Left lung (tissue), 4 donors: ENCODE measurements at regions not wholly inside any gene's neighbourhood (a gene's known extent, or its start where the extent isn't known, plus 50 kb on each side); places are given as distances from the start of the nearest gene placed in this dataset.

Experiments used
- ATAC-seq: fragments of 200-7000 bp; cut with Tn5 transposase; one replicate; pipeline ENCODE4 v1.9.1; 2020; ENCODE audit warnings: moderate library complexity
- DNase-seq, 4 donors: peaks; one replicate each; pipeline ENCODE4 v3.0.0-alpha.2; 2013 to 2020
- H3K27ac ChIP-seq, 2 donors: fragments of 200-600 bp; sonication (generic) in 1 of 2; one replicate each; pipeline versions ENCODE4 v1.5.0 to v1.8.0; 2020 to 2021
- H3K27me3 ChIP-seq, 2 donors: fragments of 200-600 bp; sonication (generic) in 1 of 2; one replicate each; pipeline versions ENCODE4 v1.5.0 to v1.8.0; 2020 to 2021
- H3K36me3 ChIP-seq, 2 donors: fragments of 200-600 bp; sonication (generic) in 1 of 2; one replicate each; pipeline versions ENCODE4 v1.5.0 to v1.8.0; 2020 to 2021
- H3K4me1 ChIP-seq, 2 donors: fragments of 200-600 bp; one replicate each; pipeline ENCODE4 v1.8.0; 2021
- H3K4me3 ChIP-seq, 2 donors: fragments of 200-600 bp; sonication (generic) in 1 of 2; one replicate each; pipeline versions ENCODE4 v1.5.0 to v1.8.0; 2020 to 2021; ENCODE audit warnings: mild to moderate bottlenecking in 1 of 2
- H3K9me3 ChIP-seq, 2 donors: fragments of 200-600 bp; sonication (generic) in 1 of 2; one replicate each; pipeline versions ENCODE4 v1.5.0 to v1.8.0; 2020 to 2021
- intact Hi-C, 2 donors: fragments of 100-400 bp; cut with DNase I; formaldehyde crosslinking; loops; one replicate each; pipeline versions ENCODE4 v1.11.2 to v1.14.2; 2022
- TF ChIP-seq, protein P1 (sequence below), 2 donors: fragments of 200-600 bp; sonication (generic) in 1 of 2; IDR thresholded peaks; one replicate each; pipeline versions ENCODE4 v1.5.0 to v1.8.0; 2021; ENCODE audit warnings: antibody characterized with exemption in 2 of 2
- donor health status: DM: no; HTN: yes; CAD: no.
- donor health status: DM: no; HTN: no; CAD: no.

DNA sequence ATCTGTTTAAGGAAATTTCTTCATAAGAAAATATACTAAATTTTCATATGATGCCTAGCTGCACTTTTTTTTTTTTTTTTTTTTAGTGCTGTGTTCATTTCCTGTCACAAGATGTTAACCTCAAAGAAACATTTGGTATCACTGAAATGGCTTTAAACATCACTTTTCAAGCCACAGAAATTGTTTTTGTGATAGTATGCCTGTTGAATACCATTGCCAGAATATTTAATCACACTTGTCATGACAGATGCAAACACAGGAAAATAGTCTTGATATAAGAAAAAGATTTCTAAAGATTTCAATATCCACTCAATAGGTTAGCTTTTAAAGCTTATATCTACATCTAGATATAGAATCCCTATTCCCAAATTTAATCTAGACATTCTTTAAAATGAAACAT lies 608.5 kb upstream of the AGTR1 start:
- DNase-seq = no peak
- Histone ChIP-seq H3K27me3 (no peaks in the 10 kb centered on the region), H3K27ac (no peak overlapping the region), H3K36me3 (no peaks in the 10 kb centered on the region), H3K9me3 (no peaks in the 10 kb centered on the region), H3K4me3 (no peak overlapping the region), H3K4me1 (no peaks in the 10 kb centered on the region)
- ATAC-seq = no peak
- TF ChIP-seq, protein P1, sequence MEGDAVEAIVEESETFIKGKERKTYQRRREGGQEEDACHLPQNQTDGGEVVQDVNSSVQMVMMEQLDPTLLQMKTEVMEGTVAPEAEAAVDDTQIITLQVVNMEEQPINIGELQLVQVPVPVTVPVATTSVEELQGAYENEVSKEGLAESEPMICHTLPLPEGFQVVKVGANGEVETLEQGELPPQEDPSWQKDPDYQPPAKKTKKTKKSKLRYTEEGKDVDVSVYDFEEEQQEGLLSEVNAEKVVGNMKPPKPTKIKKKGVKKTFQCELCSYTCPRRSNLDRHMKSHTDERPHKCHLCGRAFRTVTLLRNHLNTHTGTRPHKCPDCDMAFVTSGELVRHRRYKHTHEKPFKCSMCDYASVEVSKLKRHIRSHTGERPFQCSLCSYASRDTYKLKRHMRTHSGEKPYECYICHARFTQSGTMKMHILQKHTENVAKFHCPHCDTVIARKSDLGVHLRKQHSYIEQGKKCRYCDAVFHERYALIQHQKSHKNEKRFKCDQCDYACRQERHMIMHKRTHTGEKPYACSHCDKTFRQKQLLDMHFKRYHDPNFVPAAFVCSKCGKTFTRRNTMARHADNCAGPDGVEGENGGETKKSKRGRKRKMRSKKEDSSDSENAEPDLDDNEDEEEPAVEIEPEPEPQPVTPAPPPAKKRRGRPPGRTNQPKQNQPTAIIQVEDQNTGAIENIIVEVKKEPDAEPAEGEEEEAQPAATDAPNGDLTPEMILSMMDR (IDR thresholded peaks at IDR 0.05) = no peak
- intact Hi-C loops = no loop called here

DNA sequence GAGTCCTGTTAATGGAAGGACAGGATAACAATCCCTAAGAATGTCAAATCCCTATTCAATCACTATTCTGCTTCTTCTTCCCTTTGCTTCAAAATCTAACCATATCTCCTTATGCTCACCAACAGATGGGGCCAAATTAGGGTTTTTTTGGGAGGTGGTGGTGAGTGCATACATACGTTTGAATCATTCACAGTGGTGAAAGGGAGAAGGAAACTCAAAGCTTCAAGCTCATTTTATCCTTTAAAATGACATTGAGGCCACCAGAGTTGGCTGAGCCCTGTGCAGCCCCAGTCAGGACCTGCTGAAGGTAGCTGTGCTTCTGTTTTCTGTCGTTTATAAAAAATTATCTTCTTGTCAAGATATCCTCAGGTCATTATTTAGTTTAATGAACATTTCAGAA lies 607.5 kb upstream of the AGTR1 start:
- H3K9me3 ChIP-seq = no peaks in the 10 kb centered on the region
- H3K4me3 ChIP-seq = no peak overlapping the region
- no peak overlapping the region for H3K27ac ChIP-seq
- no peaks in the 10 kb centered on the region for H3K4me1 ChIP-seq
- DNase-seq (no peak), ATAC-seq (no peak)
- intact Hi-C loops = no loop called here
- H3K36me3 ChIP-seq = no peaks in the 10 kb centered on the region
- no peaks in the 10 kb centered on the region for H3K27me3 ChIP-seq
- TF ChIP-seq, protein P1 (IDR thresholded peaks at IDR 0.05) = no peak

DNA sequence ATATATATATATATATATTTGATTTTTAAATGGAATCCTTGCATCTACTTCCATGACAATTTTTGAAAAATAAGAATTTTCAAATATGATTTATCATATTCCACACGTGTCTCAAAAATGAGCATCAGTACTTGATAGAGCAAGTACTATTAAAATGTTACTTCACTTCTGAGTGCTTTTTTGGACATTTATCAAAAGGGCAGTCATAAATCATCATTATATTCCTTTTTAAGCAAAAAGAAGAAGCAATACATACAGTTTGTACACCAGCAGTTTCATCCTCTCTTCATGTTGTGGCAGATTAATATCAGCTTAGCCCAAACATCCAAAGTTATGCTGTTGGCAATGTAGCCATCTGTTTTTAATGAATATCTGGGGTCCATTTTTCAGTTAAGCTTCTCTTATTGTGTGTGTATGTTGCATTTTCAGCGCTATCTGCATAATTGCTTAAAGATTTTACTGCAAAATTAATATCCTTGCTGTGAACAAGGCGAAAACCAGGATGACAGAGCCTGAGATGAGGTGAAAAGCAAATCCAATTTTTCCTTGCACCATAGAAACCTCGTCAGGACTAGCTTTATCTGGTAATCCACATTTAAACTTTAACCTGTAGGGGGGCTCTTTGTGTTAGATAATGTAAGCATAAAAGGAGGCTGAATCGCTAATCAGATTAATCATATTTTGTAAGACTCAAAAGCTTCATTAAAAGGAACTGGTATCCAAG lies 604.9 kb upstream of the AGTR1 start:
- intact Hi-C loops = no loop called here
- no peaks in the 10 kb centered on the region for H3K9me3 ChIP-seq
- no peaks in the 10 kb centered on the region for H3K4me1 ChIP-seq
- H3K27me3 ChIP-seq = no peaks in the 10 kb centered on the region
- ATAC-seq = no peak
- no peaks in the 10 kb centered on the region for H3K36me3 ChIP-seq
- TF ChIP-seq, protein P1 (IDR thresholded peaks at IDR 0.05) = no peak
- no peak for DNase-seq
- H3K27ac ChIP-seq = no peak overlapping the region
- H3K4me3 ChIP-seq = no peak overlapping the region

DNA sequence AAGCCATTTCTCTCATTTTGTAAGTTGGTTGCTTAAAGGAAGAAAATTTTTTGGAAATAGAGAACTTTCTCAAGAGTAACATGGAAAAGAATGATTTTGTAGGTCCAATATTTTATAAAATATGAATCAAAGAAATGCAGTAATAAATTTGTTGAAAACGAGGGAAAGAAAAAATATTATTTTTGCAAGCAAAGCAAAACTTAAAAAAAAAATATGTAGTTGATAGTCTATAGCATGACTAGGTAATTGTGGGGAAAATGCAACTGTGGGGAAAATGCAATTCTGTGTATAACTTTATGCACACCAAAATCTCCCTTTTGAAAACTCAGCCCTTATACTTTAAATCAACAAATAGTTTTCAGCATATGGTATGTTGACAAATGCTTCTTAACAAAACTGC lies 604.0 kb upstream of the AGTR1 start:
- intact Hi-C loops = no loop called here
- Histone ChIP-seq H3K4me3 (no peak overlapping the region), H3K27ac (no peak overlapping the region), H3K4me1 (no peaks in the 10 kb centered on the region), H3K27me3 (no peaks in the 10 kb centered on the region), H3K9me3 (no peaks in the 10 kb centered on the region), H3K36me3 (no peaks in the 10 kb centered on the region)
- DNase-seq (no peak), ATAC-seq (no peak)
- TF ChIP-seq, protein P1 (IDR thresholded peaks at IDR 0.05) = no peak

DNA sequence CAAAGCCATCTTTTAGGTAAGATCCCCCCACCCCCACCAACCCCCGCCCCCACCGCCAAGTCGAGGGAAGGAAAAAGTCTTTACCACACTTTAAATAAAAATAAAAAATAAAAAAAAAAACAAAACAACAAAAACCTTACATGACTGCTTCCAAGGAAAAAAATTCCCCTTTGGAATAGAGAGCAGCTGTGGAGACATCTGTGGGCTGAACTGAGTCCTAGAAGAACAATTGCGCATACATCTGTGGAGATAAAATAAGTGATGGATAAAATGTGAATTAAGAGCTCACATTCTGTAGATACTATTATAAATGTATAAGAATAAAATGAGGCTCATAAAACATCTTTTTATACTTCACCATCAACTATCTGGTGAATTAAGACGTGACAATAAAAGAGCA lies 601.7 kb upstream of the AGTR1 start:
- no peak for ATAC-seq
- DNase-seq = no peak

More for the DNA sequence above, 601.7 kb upstream of the AGTR1 start:
- Histone ChIP-seq H3K27ac (no peak overlapping the region), H3K4me1 (no peaks in the 10 kb centered on the region), H3K27me3 (no peaks in the 10 kb centered on the region), H3K9me3 (no peaks in the 10 kb centered on the region), H3K4me3 (no peak overlapping the region), H3K36me3 (no peaks in the 10 kb centered on the region)
- intact Hi-C loops = no loop called here
- TF ChIP-seq, protein P1 (IDR thresholded peaks at IDR 0.05) = no peak
